Endodermal cell (in vitro differentiated cells): ENCODE measurements at regions not wholly inside any gene's neighbourhood (a gene's known extent, or its start where the extent isn't known, plus 50 kb on each side); places are given as distances from the start of the nearest gene placed in this dataset.

Experiments
- DNase-seq: peaks from one replicate; pipeline ENCODE4 v3.0.0-alpha.2; 2017
- H3K27ac ChIP-seq: 2 replicates; pipeline ENCODE4 v1.5.1; 2013; ENCODE audit warnings: mild to moderate bottlenecking, low read depth, low read length, moderate library complexity
- H3K27me3 ChIP-seq: 2 replicates; pipeline ENCODE4 v1.6.1; 2013; ENCODE audit warnings: mild to moderate bottlenecking, low read length, moderate library complexity; ENCODE audit not compliant: insufficient read depth, control insufficient read depth, poor library complexity, severe bottlenecking
- H3K36me3 ChIP-seq: 2 replicates; pipeline ENCODE4 v1.7.0; 2013; ENCODE audit warnings: mild to moderate bottlenecking, low read length, moderate library complexity; ENCODE audit not compliant: control insufficient read depth, insufficient read depth
- H3K4me1 ChIP-seq: one replicate; pipeline ENCODE4 v1.7.0; 2013; ENCODE audit warnings: low read length; ENCODE audit not compliant: control insufficient read depth, insufficient read depth
- H3K4me3 ChIP-seq: 2 replicates; pipeline ENCODE4 v1.5.1; 2013; ENCODE audit warnings: mild to moderate bottlenecking, low read length, moderate library complexity
- H3K9ac ChIP-seq: 2 replicates; pipeline ENCODE4 v1.6.1; 2013; ENCODE audit warnings: mild to moderate bottlenecking, low read length, moderate library complexity; ENCODE audit not compliant: poor library complexity, severe bottlenecking; ENCODE audit errors: extremely low read depth
- H3K9me3 ChIP-seq: 2 replicates; pipeline ENCODE4 v1.6.1; 2013; ENCODE audit warnings: mild to moderate bottlenecking, low read length, moderate library complexity; ENCODE audit not compliant: control insufficient read depth
- H3K27ac Mint-ChIP-seq: 2 replicates; pipeline ENCODE4 v1.8.0; 2020; ENCODE audit warnings: mixed read lengths
- H3K27me3 Mint-ChIP-seq: 2 replicates; pipeline ENCODE4 v1.8.0; 2021; ENCODE audit warnings: mild to moderate bottlenecking, mixed read lengths; ENCODE audit not compliant: insufficient read depth
- H3K36me3 Mint-ChIP-seq: 2 replicates; pipeline ENCODE4 v1.8.0; 2020; ENCODE audit warnings: low read depth, mixed read lengths
- H3K4me1 Mint-ChIP-seq: 2 replicates; pipeline ENCODE4 v1.8.0; 2020; ENCODE audit warnings: mixed read lengths
- H3K4me3 Mint-ChIP-seq: 2 replicates; pipeline ENCODE4 v1.8.0; 2020; ENCODE audit warnings: mild to moderate bottlenecking, moderate library complexity, mixed read lengths
- H3K9me3 Mint-ChIP-seq: 2 replicates; pipeline ENCODE4 v1.8.0; 2020; ENCODE audit warnings: mild to moderate bottlenecking, mixed read lengths
- CTCF ChIP-seq: fragments of 200-600 bp; sonication (generic); conservative IDR thresholded peaks from 2 replicates; pipeline ENCODE4 v1.5.0; 2021; ENCODE audit warnings: antibody characterized with exemption, mild to moderate bottlenecking
- WGBS, 2 experiments: methylation state at CpG; one replicate each; pipeline versions ENCODE4 v1.1.5 to v1.1.7; 2013; ENCODE audit warnings: missing lambda C conversion rate in 2 of 2, mixed read lengths in 1 of 2; ENCODE audit not compliant: insufficient coverage in 1 of 2, insufficient read length in 1 of 2; 5-methylcytosine and 5-hydroxymethylcytosine counted together

- Mint-ChIP-seq H3K27ac (no peak overlapping the region), H3K9me3 (no peaks in the 10 kb centered on the region), H3K4me3 (no peak overlapping the region), H3K27me3 (no peaks in the 10 kb centered on the region), H3K4me1 (peaks cover 18% of the 10 kb centered on the region), H3K36me3 (peaks cover 9% of the 10 kb centered on the region)
- WGBS, 2 experiments = 100% methylated on average over 2 of the region's 2 CpGs; no CpG with 5 or more reads in 1 of the 2 experiments
- Histone ChIP-seq H3K27ac (no peak overlapping the region), H3K9ac (no peak overlapping the region), H3K4me1 (peaks cover 5% of the 10 kb centered on the region), H3K4me3 (no peak overlapping the region), H3K9me3 (no peaks in the 10 kb centered on the region), H3K36me3 (no peaks in the 10 kb centered on the region), H3K27me3 (no peaks in the 10 kb centered on the region)
- DNase-seq = no peak
- no peak for TF ChIP-seq CTCF
These were observed 55.6 kb downstream of the ZNF281 start for GRCh38 chr1:200354243-200354642.

- H3K27ac ChIP-seq = no peak overlapping the region
- H3K36me3 ChIP-seq = no peaks in the 10 kb centered on the region
- Mint-ChIP-seq H3K9me3 (no peaks in the 10 kb centered on the region), H3K27me3 (no peaks in the 10 kb centered on the region), H3K4me1 (peaks cover 18% of the 10 kb centered on the region), H3K36me3 (peaks cover 8% of the 10 kb centered on the region), H3K4me3 (no peak overlapping the region), H3K27ac (no peak overlapping the region)
- no peaks in the 10 kb centered on the region for H3K27me3 ChIP-seq
- DNase-seq = peak; percentile 29
- no peaks in the 10 kb centered on the region for H3K9me3 ChIP-seq
- no peak overlapping the region for H3K9ac ChIP-seq
- H3K4me3 ChIP-seq = no peak overlapping the region
- TF ChIP-seq CTCF = no peak
- 97 to 100% methylated on average over 1 of the region's 1 CpG for WGBS, 2 experiments
- H3K4me1 ChIP-seq = peaks cover 5% of the 10 kb centered on the region
These were observed 56.6 kb downstream of the ZNF281 start for GRCh38 chr1:200353232-200353631.

GRCh38 chr1:200351826-200352549 lies 57.8 kb downstream of the ZNF281 start:
- peaks cover 5% of the 10 kb centered on the region for H3K4me1 ChIP-seq
- H3K9ac ChIP-seq = no peak overlapping the region
- Mint-ChIP-seq H3K4me3 (no peak overlapping the region), H3K4me1 (peaks cover 18% of the 10 kb centered on the region), H3K36me3 (peaks cover 8% of the 10 kb centered on the region), H3K27me3 (no peaks in the 10 kb centered on the region), H3K9me3 (no peaks in the 10 kb centered on the region), H3K27ac (no peak overlapping the region)
- H3K27me3 ChIP-seq = no peaks in the 10 kb centered on the region
- H3K4me3 ChIP-seq = no peak overlapping the region
- H3K9me3 ChIP-seq = no peaks in the 10 kb centered on the region
- peak; percentile 13 for DNase-seq
- WGBS, 2 experiments = 83 to 91% methylated on average over 3 to 4 of the region's 4 CpGs
- no peak overlapping the region for H3K27ac ChIP-seq
- TF ChIP-seq CTCF = peak; percentile 33
- H3K36me3 ChIP-seq = no peaks in the 10 kb centered on the region
